HG03025 (cell line): ENCODE measurements at regions not wholly inside any gene's neighbourhood (a gene's known extent, or its start where the extent isn't known, plus 50 kb on each side); places are given as distances from the start of the nearest gene placed in this dataset.
"Not testable (repeated sequence)": the region's sequence is repeated elsewhere in the genome, so short reads cannot be mapped to it uniquely, and the experiment has no call there.

Experiments
- ATAC-seq: cut with Tn5 transposase; IDR thresholded peaks from one replicate; pipeline ENCODE4 v1.9.1; 2021; ENCODE audit warnings: mild to moderate bottlenecking, moderate library complexity; ENCODE audit not compliant: unreplicated experiment, low FRiP score

DNA sequence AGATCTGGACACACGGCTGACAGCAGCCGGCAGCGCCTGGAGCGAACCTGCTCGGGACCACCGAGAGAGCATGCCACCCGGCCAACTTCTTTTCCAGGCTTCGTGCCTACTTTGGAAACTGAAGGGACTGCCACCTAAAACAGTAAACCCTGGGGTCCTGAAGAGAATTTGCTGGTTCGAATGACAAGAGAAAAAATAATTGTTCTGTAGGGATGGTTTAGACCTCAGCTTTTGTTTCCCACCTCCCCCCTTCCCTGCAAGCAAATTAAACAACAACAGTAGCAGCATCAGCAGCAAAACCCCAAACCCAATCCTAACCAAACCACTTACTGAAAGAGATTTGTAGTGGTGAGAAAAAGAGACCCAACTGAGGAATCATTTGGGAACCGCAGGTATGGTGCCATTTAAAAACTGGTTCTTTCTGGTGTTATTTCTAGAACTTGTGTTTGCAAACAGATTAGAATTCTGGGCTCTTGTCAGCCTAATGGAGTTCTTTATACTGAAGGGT, 105.6 kb downstream of the LEPR start:
- ATAC-seq = no peak

DNA sequence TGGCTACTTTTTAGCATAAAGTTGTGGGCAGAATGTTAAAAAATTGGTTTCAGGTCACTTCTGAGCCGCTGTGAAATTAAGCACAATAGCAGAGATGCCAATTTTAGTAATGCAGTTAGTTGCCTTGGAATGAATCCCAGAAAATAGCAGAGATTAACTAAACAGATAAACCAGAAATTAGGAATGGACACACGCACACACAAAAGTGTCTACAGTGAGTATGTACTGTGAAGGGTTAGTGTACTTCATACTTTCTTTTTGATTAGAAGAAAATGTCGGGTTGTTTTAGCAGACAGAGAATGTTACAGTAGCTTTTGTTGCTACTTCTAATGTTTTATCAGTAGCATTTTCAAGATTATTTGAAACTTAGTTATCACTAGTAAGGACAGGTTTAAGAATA, 106.7 kb downstream of the LEPR start:
- no peak for ATAC-seq

DNA sequence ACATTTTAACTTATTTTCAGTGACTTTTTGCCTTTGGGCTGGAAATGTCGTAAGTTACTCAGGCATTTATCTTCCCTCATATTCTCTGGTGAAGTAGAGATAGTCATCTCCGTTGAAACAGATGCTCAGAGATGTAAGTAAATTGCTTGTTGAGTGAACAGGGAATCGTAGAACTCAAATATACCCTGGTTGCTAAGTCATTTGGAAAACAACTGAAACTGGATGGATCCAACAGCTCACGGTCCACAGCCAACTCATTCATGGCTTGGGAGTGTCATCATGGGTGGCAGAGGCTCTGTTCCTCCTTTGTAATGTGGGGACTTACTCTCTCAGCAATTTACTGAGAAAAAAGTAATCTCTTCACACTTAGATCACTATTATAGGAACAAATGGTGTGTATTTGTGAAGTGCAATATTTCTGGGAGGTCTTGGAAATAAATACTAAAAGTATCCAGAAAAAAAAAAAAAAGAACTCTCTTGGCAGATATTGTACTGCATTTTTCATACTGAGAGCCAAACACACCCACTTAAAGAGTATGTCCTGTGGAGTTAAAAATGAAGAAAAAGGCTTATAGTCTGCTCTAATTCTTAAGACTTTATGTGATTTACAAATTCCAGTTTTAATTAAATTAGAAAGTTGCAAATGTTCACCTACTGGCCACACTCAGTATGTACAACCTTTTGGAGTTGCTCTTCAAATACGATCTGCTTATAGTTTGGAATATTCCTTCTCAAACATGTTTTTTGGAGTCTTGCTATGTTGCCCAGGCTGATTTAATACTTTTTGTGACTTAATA, 107.4 kb downstream of the LEPR start:
- ATAC-seq = no peak

DNA sequence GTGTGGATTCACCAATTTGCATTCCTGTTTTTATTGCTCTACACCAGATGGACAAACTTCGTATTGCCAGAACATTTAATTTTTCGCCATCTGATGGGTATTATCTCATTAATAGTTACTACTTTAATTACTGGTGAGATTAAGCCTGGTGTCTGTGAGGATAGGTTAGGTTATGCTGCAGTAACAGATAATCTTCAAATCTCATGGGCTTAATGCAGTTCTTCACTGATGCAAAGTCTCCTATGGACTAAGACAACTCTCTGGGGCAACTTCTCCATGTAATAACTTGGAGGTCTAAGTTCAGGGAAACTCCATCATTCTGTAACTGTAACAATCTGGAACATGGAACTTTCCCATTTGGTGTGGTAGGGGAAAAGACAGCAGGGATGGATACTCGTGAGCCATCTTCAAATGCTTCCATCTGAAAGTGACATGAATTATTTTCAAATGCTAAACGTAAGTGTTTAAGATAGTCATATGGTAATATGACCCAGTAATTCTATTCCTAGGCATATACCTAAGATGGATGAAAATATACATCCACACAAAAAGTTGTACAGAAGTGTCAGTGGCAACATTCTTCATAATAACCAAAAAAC, 111.6 kb downstream of the LEPR start:
- no peak for ATAC-seq

DNA sequence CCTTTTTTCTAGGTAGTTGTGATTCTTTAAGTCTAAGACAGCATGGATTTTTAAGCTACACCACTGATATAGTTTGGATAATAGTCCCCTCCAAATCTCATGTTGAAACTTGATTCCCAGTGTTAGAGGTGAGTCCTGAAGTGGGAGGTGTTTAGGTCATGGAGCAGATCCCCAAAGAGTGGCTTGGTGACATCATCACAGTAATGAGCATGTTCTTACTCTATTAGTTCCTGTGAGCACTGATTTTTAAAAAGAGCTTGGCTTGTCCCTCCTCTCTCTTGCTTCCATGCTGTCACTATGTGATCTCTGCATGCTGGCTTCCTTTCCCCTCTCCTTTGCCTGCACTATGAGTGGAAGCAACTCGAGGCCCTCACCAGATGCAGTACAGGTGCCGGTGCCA, 115.5 kb downstream of the LEPR start:
- ATAC-seq = no peak

DNA sequence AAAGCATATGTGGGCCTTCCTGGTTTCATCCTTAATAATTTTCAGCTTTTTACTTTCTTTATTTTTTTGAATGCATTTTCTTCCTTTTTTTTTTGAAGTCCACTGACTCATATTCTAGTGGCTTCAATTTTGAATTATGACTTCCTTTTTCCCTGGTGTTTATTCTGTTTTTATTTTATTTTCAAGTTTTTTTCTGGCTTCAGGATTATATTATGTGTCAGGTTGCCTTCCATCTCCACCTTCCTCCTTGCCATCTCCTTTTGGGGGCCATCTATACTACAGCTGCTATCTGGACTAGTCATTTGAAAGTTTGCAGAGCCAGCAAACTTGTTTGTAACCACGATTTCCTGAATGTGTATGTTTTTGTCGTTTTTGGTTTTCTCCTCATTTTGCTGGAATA, 117.6 kb downstream of the LEPR start:
- ATAC-seq = no peak

DNA sequence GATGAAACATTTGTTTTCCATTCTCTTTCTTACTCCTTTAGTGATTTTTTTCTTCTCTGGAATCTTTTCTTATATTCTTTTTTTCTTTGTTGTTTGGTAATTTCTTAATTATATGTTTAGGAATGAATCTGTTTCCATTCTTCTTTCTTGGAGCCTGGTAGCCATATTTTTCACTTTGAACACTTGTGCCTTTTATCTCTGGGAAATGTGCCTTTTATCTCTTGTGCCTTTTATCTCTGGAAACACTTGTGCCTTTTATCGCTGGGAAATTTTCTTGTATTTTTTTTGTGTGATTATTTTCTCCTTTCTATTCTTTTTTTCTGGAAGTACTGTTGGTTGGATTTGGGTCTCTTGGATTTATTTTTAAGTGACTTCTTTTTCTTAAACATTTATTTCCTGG, 118.2 kb downstream of the LEPR start:
- no peak for ATAC-seq

DNA sequence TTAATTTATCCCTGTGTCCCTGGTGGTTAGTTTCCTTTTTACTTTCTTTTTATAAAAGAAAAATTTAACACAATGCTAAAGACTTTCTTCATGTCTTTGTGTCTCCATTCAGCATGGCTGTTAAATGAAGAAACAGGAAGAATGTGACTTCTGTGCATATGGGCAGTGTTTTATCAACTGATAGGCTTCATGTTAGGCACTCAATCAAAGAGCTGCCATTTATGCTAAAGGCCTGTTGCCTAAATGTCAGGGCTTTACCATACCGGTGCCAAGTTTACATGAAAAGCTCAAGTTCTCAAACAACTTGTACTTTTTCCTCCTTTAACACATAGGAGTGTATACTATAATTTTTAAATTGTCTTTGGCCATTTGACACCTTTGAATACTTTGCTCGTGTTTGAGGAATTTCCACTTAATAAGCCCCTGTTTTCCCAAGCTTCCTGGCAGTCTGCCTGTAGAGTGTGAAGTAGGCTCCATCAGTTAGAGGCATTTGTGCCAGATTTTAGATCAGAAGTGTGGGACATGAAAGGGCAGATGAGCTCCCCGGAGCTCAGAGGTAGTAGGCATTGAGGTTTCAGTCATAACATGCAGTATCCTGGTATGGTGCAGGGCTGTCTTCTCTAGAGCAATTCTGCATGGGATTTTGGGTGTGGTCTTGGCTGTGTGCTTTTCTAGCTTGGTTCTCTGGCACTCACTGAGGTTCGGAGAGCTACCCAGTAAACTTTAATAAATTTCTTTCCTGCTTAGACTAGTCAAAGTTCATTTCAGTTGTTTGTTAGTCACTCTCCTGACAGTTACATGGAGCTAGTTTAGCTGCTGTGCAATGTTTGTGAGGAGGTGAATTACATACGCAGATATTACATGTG, 119.0 kb downstream of the LEPR start:
- no peak for ATAC-seq

DNA sequence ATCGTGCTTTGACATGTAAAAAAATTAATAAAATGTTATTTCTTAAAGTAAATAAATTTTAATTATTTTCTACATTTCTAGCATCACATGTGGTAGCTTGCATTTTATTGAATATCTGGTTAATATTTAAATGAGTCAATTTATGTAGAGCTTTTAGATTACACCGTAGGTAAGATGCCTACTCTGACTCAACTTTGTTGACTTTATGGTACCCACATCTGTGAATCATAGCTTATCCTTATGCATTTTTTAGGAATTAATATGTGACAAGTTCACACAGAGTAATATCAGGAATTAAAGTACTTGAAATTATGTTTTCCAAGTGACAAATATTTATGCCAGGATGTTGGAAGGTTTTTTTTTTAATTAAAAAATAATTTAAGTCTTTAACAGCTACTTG, 120.7 kb downstream of the LEPR start:
- no peak for ATAC-seq

DNA sequence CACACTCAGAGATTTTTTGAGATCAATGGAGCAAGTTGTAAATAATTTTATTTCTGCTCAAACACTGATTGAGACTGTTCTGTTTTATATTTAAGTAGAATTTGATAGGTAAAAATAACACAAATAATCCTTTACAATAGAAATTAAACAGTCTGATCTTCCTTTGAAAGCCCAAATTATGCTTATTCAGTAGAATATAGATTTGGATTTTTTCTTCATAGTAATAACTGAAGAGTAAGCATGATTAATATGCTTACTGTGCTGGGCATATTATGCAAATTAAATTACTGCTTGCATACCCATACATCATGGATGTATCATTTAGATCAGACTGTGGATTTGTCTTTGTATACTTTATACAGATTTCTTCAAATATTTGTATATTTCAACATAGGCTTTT, 121.4 kb downstream of the LEPR start:
- ATAC-seq = no peak

DNA sequence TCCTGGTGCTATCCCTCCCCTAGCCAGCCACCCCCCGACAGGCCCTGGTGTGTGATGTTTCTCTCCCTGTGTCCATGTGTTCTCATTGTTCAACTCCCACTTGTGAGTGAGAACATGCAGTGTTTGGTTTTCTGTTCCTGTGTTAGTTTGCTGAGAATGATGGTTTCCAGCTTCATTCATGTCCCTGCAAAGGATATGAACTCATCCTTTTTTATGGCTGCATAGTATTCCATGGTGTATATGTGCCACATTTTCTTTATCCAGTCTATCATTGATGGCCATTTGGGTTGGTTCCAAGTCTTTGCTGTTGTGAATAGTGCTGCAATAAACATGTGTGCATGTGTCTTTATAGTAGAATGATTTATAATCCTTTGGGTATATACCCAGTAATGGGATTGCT, 122.1 kb downstream of the LEPR start:
- ATAC-seq = not testable (repeated sequence)

DNA sequence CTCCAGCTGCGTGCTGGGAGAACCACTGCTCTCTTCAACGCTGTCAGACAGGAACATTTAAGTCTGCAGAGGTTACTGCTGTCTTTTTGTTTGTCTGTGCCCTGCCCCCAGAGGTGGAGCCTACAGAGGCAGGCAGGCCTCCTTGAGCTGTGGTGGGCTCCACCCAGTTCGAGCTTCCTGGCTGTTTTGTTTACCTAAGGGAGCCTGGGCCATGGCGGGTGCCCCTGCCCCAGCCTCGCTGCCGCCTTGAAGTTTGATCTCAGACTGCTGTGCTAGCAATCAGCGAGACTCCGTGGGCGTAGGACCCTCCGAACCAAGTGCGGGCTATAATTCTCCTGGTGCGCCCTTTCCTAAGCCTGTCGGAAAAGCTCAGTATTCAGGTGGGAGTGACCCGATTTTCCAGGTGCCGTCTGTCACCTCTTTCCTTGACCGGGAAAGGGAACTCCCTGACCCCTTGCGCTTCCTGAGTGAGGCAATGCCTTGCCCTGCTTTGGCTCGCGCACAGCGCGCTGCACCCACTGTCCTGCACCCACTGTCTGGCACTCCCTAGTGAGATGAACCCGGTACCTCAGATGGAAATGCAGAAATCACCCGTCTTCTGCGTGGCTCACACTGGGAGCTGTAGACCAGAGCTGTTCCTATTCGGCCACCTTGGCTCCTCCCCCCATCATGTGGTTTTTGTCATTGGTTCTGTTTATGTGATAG, 130.0 kb downstream of the LEPR start:
- ATAC-seq = not testable (repeated sequence)

DNA sequence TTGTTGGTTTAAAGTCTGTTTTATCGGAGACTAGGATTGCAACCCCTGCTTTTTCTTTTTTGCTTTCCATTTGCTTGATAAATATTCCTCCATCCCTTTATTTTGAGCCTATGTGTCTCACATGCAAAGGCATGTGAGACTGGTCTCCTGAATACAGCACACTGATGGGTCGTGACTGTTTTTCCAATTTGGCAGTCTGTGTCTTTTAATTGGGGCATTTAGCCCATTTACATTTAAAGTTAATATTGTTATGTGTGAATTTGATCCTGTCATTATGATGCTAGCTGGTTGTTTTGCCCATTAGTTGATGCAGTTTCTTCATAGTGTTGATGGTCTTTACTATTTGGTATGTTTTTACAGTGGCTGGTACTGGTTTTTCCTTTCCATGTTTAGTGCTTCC, 132.0 kb downstream of the LEPR start:
- ATAC-seq = not testable (repeated sequence)

DNA sequence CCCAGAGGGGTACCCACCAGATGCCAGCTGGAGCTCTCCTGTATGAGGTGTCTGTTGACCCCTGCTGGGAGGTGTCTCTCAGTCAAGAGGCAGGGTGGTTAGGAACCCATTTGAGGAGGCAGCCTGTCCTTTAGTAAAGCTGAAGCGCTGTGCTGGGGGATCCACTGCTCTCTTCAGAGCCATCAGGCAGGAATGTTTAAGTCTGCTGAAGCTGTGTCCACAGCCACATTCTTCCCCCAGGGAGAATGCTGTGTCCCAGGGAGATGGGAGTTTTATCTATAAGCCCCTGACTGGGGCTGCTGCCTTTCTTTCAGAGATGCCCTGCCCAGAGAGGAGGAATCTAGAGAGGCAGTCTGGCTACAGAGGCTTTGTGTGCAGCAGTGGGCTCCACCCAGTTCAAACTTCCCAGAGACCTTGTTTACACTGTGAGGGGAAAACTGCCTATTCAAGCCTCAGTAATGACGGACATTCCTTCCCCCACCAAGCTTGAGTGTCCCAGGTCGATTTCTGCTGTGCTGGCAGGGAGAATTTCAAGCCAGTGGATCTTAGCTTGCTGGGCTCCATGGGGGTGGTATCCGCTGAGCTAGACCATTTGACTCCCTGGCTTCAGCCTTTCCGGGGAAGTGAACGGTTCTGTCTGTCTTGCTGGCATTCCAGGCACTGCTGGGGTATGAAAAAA, 133.8 kb downstream of the LEPR start:
- not testable (repeated sequence) for ATAC-seq

DNA sequence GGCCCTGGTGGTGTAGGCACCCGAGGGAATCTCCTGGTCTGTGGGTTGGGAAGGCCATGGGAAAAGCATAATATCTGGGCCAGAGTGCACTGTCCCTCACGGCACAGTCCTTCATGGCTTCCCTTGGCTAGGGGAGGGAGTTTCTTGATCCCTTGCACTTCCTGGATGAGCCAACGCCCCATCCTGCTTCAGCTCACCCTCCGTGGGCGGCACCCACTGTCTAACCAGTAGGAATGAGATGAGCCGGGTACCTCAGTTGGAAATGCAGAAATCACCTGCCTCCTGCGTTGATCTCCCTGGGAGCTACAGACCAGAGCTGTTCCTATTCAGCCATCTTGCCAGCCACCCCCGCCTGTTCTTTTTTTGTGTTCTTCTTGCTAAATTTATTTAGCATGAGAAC, 134.4 kb downstream of the LEPR start:
- no peak for ATAC-seq

DNA sequence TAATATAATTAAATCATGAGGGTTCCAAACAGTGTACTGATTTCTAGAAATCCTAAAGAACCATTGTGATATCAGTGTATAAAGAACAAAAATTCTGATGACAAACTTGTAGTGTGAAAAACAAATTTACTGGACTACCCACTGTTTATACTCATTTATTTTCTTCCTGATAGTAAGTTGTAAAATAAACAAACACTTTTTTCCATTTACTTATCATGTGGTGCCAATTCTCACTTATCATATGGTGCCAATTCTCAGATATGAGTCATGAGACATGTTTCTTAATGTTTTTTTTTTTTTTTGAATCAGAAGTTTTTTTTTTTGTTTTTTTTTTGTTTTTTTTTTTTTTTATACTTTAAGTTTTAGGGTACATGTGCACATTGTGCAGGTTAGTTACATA, 137.7 kb downstream of the LEPR start:
- ATAC-seq = no peak

DNA sequence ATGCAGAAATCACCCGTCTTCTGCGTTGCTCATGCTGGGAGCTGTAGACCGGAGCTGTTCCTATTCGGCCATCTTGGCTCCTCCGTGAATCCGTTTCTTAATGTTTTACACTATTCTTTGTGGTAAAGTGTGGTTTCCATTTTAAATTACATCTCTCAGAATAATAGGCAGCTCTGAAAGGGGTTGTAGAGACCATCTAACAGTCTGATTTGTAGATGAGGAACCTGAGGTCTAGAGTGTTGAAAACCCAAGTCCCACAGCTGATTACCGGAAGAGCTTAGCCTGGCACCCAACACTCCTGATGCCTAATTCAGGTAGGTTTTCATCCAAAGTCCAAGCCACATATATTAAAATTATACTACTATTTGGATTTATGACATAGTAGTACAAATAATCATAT, 144.0 kb downstream of the LEPR start:
- no peak for ATAC-seq

DNA sequence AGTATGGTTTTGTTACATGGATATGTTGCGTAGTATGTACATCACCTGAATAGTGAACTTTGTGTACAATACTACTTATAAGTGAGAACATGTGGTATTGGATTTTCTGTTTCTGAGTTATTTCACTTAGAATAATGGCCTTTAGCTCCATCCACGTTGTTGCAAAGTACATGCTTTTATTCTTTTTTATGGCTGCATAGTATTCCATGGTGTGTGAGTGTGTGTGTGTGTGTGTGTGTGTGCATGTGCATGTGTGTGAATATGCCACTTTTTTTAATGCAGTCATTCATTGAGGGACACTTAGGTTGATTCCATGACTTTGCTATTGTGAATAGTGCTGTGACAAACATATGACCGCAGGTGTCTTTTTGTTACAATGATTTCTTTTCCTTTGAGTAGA, 147.8 kb downstream of the LEPR start:
- ATAC-seq = no peak

DNA sequence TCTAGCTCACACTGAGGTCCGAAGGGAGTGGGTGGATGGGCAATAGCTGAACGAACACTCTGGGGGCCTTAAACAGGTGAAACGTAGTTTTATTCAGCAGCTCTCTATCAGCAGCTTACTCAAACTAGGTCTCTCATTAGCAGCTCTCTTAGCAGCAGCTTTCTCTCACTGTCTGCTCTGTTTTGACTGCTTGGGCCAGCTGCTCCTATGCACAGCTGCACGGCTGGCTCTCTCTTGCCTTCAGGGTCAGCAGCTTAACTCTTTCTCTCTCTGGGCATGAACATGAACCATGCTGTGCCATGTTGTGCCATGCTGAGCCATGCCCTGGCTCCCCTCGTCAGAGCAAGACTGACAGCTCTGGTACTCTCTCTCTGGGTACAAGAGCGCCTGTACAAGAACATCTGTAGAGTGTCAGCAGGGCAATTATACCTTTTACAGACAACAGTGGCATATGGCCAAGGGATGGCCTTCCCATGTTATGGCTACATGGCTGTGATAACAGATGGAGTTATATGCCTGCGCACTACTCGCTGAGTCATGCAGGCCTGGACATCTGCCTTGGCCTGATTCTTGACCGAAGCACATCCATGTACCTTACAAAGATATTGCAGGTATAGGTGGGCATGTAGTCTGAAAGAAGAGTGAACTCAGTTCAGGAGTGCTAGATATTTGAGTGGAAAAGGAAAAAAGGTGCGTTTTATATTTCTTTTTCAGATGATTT, 152.4 kb downstream of the LEPR start:
- no peak for ATAC-seq
